Right renal cortex interstitium (tissue), 3 donors: ENCODE measurements at regions not wholly inside any gene's neighbourhood (a gene's known extent, or its start where the extent isn't known, plus 50 kb on each side); places are given as distances from the start of the nearest gene placed in this dataset.

Experiments
- DNase-seq, 3 donors: peaks; one replicate each; pipeline ENCODE4 v3.0.0-alpha.2; 2013; ENCODE audit warnings: low read depth in 3 of 3, low spot score in 2 of 3

DNA sequence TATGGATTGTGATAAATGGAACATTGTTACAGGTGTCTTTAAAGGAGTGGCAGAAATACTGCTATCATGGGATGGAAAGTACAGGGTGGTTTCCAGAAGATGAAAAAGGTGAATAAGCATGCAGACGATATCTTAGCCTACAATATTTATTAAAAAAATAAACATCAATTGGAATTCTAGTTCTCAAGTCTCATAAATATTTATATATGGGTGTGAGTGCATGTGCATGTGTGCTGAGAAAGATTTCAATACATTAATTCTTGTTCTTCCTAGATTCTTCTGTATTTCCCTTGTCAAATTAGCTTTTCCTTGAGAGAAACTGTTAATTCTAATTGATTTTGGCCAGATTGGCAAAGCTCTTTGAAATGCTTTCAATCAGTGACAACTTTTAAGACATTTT, 618.2 kb downstream of the METTL15 start:
- DNase-seq, result no peak

DNA sequence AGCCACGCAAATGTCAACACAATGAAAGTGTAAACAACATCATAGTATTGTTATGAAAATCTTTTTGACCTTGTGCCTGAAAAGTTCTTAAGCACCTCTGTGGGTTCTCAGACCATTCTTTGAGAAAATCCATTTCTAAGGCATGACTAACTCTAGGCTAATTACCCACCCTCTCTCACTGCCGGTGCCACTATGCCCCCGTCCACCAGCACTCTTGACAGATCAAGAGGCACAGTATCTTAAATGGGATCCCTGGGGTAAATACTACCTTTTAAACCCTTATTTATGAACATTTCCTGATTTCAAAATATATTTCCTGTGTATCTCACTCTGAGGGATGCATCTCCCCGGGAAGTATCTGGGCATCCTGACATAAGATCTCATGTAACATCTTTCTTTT, 607.5 kb downstream of the METTL15 start:
- DNase-seq, result no peak

DNA sequence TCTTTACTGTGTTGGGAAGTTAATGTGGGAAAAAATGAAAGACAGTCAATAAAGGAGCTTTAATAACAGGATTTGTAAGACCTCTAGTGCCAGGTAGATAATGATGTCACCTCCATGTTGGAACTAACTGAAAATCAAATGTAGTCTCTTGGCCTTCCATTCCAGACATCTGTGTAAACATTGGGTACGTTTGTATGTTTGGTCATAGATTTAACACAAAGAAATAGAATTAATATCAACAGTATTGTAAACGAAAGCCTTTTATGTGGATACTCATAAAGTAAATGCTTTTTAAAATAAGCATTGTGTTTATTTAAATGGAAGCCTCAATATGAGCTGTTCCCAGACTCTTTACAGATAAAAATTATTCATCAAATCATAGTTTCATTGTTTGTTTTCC, 605.7 kb downstream of the METTL15 start:
- no peak for DNase-seq

DNA sequence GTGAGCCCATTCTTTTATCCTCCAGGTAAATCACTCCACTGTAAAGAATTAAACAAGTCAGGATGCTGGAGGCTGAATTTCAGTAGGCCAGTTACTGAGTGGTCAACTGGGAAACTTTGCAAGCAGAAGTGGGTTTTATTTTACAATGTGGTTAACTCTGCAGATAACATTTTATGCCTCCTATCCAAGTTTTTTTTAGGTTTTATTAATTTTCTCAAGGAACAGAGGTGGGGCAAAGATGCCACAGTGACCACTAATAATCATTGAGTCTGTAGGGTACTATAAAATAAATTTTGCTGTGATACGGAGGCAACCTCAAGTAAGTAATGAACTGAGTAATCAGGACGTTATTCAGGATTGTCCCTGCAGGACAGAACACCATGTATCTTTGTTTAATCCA, 599.9 kb downstream of the METTL15 start:
- DNase-seq, result no peak

DNA sequence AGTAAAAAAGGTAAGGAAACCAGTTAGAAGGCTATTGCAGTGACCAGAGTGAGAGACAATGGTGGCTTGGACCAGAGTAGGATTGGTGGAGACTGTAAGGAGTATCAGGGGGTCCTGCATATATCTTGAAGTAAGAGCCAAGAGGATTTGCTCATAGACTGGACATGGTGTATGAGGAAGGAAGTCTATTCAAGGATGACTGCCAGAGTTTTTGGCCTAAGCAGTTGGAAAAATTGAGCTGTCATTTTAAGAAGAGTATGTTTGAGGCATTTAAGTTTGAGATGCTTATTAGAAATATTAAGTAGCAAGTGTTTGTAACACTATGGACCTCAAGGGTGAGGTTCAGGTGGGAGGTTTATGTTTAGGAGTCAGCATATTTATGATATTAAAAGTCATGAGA, 596.6 kb downstream of the METTL15 start:
- no peak for DNase-seq

DNA sequence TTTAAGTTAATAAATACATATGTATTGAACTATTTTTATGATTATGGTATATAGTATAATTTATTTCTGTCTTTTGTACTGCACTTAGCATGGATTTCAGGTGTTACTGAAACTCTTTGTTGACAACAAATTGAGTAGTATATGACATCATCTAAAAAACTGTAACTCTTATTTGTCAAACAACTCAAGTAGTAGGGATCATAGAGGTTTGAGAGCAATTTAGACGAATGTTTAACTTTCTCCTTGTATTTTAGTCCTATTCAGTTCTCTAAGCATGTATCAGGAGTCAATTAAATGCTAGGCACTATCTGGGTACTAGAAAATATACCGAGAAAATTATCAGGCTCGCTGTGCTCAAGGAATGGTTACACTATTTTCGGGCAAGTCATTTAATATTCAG, 595.2 kb downstream of the METTL15 start:
- no peak for DNase-seq

DNA sequence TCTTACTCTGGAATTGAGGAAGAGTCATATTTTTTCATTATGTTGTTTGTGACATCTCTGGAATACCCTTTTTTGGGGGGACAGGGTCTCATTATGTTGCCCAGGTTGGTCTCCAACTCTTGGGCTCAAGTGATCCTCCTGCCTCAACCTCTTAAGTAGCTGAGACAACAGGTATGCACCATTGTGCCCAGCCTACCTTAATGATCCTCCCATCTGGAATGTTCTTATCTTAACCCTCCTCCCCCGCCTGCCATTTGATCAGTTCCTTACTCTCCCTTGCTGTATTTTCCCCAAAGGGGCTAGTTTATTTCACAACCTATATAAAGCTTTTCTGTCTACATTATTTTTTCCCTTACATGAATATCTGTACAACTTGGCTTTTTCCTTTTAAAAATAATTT, 594.7 kb downstream of the METTL15 start:
- no peak for DNase-seq

DNA sequence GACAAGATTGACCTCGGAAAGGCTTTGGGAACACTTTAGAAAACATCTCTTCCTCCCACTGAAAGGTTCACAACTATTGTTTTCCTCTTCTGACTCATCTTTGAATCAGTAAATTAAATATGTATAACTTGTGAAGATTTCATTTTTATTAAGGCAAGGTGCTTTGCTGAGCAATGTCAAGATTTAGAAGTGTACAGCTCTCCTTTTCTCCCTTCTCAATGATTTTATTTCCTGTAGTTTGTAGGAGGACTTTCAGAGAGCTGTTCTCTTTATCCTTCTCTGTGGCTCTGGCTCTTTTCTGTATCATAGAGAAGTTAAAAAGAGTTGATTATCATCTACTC, 594.2 kb downstream of the METTL15 start:
- DNase-seq, result no peak

DNA sequence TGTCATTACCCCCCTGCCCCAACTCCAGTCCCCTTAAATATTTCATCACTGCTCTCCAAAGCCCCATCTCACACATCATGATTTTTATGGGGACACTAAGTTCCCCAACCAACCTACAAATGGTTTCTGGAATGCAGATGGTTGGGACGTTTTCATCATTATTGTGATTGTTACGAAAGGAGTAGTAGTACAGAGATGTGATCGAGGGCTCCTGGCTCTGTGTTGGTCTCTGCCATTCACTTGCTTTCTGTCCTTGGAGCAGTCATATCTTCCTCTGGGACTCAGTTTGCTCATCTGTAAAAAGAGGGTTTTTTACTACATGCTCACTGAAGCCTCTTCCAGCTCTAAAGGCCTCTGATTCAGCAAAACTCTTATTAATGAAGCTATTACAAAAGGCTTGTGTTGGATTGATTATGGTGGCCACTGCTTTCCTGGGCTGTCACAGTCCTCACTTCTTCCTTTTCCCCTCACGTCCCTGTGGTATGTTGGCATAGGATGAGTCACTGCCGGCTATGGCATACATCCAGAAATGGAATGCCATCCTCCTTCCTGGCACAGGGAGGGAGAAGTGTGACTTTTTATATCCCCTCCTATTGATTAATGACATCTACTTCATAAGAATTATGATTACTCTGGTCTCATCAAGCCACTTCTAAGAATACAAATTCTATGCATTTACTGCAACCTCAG, 593.7 kb downstream of the METTL15 start:
- no peak for DNase-seq

DNA sequence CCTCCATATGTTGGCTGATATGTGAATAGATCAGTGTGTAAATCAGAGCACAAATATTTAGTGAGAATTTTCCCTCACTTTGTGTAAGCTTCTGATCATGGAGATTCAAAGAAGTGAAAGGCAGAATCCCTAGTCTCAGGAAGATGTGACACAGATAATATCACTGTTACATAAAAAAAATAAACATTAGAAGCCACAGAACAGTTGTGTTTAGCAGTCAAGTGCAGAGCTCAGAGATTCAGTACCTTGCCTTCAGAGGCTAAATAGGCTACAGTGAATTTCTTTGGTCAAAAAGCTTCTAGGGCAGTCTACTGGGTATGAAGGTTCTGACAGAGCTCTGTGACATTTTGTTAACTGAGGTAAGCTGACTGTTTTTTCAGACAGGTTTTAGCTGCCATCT, 591.5 kb downstream of the METTL15 start:
- DNase-seq, result no peak

DNA sequence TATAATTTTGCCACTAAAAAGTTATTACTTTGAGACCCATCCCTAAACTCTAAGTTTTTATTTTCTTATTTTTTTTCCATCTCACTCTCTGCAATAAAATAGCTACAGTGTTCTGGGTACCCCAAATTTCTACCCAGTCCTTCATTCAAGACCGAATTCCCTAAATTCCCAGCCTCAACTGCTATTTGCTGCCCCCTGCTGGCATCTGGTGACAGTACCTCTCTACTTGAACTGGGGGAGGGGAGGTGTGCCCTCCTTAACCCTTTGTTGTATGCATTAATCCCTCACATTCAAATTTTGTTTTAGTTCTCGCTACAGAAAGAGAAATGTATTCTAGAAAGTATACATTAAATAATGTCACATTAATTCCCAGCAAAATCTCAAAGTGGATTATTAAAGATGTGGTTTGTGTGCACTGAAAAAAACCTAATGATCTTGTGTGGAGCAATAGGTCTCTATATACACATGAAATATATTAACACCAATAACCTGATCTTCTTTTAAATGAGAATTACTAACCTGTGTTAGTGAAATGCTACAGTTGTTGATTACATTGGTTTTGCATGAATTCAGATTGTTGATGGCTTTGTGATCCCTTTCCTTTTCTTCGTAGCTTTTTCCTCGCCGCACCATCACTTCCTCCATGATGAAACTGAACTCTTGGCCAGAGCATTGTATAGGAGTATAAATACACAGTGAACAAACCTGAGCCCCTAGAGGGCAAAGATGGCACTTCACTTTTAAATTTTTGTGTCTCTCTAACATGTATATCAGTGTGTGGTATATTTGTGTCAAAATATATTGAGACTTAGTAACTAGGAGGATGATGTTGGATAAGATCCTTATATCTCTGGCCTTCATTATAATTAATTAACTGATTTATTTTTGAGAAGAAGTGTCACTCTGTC, 590.0 kb downstream of the METTL15 start:
- no peak for DNase-seq

DNA sequence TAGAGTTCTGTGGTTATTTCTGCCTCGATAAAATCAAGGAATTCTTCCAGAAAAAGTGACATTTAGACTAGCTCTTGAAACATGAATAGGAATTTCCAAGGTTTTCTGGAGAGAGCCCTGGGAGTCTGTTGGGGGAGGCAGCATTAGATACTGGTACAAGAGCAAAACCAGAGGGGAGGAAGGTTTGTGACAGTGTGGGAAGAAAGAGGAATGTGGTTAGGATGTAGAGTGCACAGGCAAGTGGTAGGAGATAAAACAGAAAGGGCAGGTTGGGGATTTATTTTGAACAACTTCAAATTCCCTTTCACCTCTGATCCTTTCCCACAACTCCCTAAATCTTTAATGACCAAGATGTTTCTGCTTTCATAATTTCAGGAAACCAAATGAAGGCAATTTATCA, 588.4 kb downstream of the METTL15 start:
- no peak for DNase-seq

DNA sequence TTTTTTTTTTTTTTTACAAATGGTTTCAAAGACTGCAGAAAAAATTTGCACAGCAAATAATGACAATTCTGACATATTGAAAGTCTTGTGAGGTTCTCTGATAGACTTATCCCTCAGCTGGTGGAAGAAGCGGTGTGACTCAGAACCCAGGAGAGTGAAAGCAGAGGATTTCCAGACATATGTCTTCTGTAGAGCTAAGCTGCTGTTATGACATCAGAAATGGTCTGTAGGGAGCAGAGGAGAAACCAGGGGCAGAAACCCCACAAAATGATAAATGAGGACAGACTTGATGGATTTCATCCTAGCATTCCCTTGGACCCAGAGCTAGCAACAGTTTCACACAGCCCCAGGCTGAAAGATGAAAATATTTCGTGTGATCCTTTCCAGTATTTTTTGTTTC, 582.6 kb downstream of the METTL15 start:
- DNase-seq, result no peak

DNA sequence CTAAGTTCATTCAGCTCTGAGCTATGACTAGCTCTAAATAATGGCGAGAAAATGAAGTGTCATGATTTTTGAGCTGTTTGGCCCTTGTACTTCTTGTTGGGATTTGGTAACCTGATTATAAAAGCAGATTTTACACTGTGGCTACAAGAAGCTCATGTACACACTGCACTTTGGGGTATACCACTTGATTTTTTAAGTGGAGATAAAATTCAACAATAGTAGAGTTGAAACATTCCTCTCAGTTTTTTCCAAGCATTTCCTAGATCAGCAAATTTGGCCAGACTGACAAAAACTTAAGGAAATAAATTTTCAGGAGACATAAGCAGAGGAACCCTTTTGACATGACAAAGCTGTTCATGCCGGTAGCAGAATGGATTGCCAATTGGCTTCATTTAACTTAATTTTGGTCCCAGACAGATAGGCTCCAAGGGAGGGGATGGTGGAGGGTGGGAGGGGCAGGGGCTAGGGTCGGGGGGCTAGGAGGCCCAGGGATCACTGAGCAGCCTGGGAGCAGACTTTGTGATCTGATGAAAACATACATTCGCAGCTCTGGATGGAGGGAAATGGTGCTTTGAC, 575.9 kb downstream of the METTL15 start:
- DNase-seq, result peak in 1 of 3 donors; percentile 48

DNA sequence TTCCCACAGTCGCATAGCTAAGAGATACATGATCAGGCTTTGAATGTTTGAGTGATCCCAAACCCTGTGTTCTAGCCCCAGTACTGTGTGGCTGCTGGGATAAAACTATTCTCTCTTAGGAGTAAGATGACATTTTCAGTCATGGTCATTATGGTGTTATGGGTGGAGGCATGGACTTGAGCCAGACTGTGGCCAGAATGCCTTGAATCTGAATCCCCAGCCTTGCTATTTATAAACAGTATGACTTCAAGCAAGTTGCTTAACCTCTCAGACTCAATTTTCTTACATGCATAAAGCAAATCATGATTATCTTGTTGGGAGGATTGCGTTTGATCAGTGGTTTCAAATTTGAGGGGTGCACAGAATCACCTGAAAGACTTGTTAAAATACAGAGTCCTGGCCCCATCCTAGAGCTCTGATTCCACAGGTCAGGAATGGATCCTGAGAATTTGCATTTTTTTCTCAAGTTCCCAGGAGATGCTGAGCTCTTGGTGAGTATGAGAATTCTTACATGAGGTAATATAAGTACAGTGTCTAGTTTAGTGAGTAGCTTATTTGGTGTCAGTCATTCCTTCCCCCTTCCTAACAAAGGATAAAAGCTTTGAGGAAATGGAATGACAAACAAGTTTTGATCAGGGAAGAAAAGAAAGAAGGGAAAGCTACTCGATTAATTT, 571.7 kb downstream of the METTL15 start:
- no peak for DNase-seq

DNA sequence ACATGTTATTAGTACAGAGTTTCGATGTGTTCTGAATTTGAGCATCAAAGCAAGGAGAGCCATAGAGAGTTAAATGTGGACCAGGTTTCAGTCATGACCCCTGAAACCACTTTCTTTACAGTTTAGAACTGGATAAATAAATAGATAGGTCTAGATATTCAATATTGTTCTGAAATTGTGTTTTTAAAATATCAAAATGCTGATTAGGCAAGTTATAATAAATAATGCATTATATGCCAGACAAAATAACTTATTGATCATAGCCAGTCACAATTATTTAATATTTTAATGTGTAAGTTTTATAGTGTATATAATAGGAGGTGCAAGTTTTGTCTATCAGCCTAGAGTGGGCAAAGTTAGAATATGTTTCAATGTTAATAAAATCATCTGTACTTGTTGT, 569.5 kb downstream of the METTL15 start:
- no peak for DNase-seq

DNA sequence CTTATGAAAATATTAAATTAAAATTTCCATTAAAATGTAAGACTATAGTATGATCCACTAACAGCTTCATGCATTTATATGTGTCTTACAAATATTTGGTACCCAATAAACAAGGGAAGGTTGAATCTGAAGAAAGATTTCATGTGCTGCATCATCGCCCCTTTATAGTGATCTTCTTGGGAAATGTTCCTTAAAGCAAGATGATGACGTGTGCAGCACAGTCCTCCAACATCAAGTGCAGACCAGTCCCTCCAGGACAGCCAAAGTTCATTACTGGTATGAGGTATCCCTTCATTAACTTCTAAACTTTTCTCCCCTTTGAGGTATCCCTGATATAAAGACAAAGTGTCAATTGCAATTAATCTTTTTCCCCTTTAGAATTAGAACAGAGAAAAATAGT, 567.0 kb downstream of the METTL15 start:
- no peak for DNase-seq

DNA sequence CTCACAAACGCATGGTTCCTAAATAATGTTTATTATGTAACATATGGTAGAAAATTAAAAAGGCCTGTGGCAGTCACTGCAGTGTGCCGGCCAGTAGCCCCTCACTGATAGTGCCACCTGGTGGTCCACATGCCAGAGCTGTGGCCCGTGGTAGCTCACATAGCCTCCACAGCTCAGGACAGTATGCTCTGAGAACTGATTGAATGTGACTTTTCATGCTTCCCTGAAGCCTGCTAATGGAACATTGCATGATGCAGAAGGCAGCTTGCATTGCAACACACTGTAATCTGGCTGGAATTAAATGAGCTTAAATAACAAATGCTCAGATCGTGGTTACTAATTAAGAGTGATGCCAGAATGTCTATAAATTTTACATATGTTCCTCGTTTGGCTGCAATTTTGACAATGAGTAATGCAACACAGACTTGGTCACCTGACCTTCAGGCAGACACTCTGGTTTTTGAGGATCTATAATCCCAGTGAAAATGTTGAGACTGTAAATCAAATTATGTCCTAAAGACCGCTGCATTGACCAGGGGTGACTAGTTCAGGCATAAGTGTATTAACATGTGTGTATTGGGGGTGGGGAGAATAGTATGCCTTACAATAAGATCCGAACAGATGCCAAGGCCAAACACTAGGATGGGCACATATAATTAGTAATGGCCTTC, 566.4 kb downstream of the METTL15 start:
- DNase-seq, result no peak

DNA sequence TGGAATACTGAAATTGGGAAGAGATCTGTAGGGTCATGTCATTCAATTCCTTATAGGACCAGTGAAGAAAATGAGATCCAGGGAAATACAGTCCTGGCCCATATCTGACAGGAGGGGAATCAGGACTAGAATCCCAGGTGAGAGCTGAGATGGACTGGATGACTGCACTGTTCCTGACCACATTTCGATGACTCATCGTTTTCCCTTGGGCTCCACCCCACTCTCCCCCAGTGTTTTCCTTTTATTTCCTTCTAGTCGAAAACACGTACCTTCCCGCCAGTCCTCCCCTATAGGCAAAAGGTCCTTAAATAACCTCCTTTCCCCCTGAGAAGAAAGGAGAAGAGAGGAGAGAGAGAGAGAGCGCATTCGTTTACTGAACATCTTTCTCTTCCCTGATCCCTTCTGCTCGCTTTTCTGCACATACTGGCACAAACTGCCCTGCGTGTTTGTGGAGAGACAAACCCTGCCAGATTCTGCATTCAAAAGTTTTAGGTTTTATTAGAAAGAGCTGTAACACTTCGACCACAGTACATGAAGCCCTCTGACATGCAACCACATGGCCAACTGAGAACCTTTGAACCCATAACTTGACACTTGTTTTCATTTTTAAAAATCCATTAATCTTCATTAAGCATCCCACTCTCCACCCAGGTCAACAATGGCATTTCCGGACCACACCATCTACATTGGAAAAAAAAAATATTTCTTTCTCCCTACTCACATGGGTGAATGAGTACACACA, 565.7 kb downstream of the METTL15 start:
- DNase-seq, result no peak

DNA sequence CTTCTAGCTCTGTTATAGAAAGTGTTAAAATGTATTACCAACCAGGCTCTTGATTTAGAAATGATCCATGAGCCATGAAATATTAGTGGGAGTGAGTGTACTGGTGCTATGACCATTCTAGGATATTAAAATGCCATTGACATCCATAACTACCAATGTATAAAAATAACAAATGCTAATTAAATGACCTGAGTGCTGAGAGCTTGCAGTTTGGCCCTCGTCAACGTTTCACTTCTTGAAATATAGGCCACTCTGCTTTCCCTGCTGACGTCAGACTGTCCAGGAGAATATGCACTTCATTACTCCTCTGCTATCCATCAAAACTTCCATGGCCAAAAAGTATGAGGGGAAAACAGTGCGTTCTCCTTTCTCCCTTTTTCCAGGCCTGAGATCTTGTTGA, 563.1 kb downstream of the METTL15 start:
- DNase-seq, result no peak
